OCI-LY1 (cell line): ENCODE measurements at regions not wholly inside any gene's neighbourhood (a gene's known extent, or its start where the extent isn't known, plus 50 kb on each side); places are given as distances from the start of the nearest gene placed in this dataset.

Experiments used
- H2AFZ ChIP-seq: fragments of 200-600 bp; sonication (generic), shearing (Covaris generic); 2 replicates; pipeline ENCODE4 v1.6.0; 2014; ENCODE audit warnings: antibody characterized with exemption, mild to moderate bottlenecking, low read length
- H3F3A ChIP-seq: fragments of 200-600 bp; sonication (generic), shearing (Covaris generic); 2 replicates; pipeline ENCODE4 v1.6.0; 2014; ENCODE audit warnings: mild to moderate bottlenecking, antibody characterized with exemption, low read length, moderate library complexity; ENCODE audit not compliant: insufficient read depth
- H3K27ac ChIP-seq: fragments of 200-600 bp; sonication (generic); 2 replicates; pipeline ENCODE4 v1.5.1; 2014; ENCODE audit warnings: low read length, mixed run types, mild to moderate bottlenecking, low read depth; ENCODE audit not compliant: poor library complexity, severe bottlenecking
- H3K27me3 ChIP-seq: fragments of 200-600 bp; sonication (generic); 2 replicates; pipeline ENCODE4 v1.6.0; 2014; ENCODE audit warnings: antibody characterized with exemption, mild to moderate bottlenecking, low read length, moderate library complexity; ENCODE audit not compliant: insufficient read depth
- H3K36me3 ChIP-seq: fragments of 200-600 bp; sonication (generic); 2 replicates; pipeline ENCODE4 v1.6.1; 2014; ENCODE audit warnings: mild to moderate bottlenecking, antibody characterized with exemption, low read length, moderate library complexity, mixed read lengths; ENCODE audit not compliant: insufficient read depth
- H3K4me1 ChIP-seq: fragments of 200-600 bp; sonication (generic); 2 replicates; pipeline ENCODE4 v1.5.1; 2014; ENCODE audit warnings: mild to moderate bottlenecking, low read length, moderate library complexity; ENCODE audit not compliant: insufficient read depth, severe bottlenecking
- H3K4me2 ChIP-seq: fragments of 200-600 bp; sonication (generic), shearing (Covaris generic); 2 replicates; pipeline ENCODE4 v1.6.1; 2014; ENCODE audit warnings: low read length
- H3K4me3 ChIP-seq: fragments of 200-600 bp; sonication (generic); 2 replicates; pipeline ENCODE4 v1.5.1; 2014; ENCODE audit warnings: low read length, low read depth, mild to moderate bottlenecking, mixed read lengths; ENCODE audit not compliant: poor library complexity, severe bottlenecking
- H3K79me2 ChIP-seq: fragments of 200-600 bp; shearing (Covaris generic); 2 replicates; pipeline ENCODE4 v1.6.1; 2016; ENCODE audit warnings: mixed run types, low read length, mixed read lengths; ENCODE audit not compliant: insufficient read depth
- H3K9ac ChIP-seq: fragments of 200-600 bp; sonication (generic), shearing (Covaris generic); 2 replicates; pipeline ENCODE4 v1.6.1; 2014; ENCODE audit warnings: mild to moderate bottlenecking, low read length, mixed read lengths
- H3K9me2 ChIP-seq: fragments of 200-600 bp; sonication (generic), shearing (Covaris generic); 2 replicates; pipeline ENCODE4 v1.6.1; 2014; ENCODE audit warnings: low read depth, mild to moderate bottlenecking, low read length, mixed read lengths
- H3K9me3 ChIP-seq: fragments of 200-600 bp; shearing (Covaris generic); 2 replicates; pipeline ENCODE4 v1.6.1; 2014; ENCODE audit warnings: low read length, mixed read lengths
- H4K20me1 ChIP-seq: fragments of 200-600 bp; sonication (generic), shearing (Covaris generic); 2 replicates; pipeline ENCODE4 v1.6.0; 2016; ENCODE audit warnings: mild to moderate bottlenecking, low read length; ENCODE audit not compliant: insufficient read depth
- EZH2 ChIP-seq: fragments of 200-600 bp; sonication (generic), shearing (Covaris generic); IDR thresholded peaks from 2 replicates; pipeline ENCODE4 v1.8.0; 2017; ENCODE audit warnings: borderline replicate concordance, mixed run types, mild to moderate bottlenecking, antibody characterized with exemption, low read length, moderate library complexity, mixed read lengths
- TF ChIP-seq, protein P1 (sequence below): fragments of 200-600 bp; sonication (generic), shearing (Covaris generic); IDR thresholded peaks from 2 replicates; pipeline ENCODE4 v1.5.1; 2017; ENCODE audit warnings: mild to moderate bottlenecking, antibody characterized with exemption, low read length, moderate library complexity, mixed read lengths

DNA sequence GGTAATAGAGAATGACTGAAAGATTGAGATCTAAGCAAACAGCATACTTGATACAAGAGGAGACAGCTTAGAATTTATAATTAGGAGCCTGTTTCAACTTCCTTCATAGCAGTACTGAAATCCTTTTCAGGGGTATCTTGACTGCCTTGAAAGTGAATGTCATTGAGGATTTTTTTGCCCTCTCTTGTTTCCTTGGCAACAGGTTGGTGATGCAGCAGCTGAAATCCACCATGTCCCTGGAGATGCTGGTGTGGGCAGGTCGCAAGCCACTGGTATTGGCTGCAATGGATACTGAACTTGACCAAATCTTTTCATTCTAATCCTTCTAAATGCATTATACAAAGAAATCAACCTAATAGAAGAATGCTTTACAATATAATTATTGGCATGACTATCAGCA is 59.3 kb upstream of the GAP43 start:
- Histone ChIP-seq H3K4me2 (no peak overlapping the region), H3K9me2 (no peaks in the 10 kb centered on the region), H3K9ac (no peak overlapping the region), H4K20me1 (no peaks in the 10 kb centered on the region), H3K9me3 (no peaks in the 10 kb centered on the region), H3F3A (no peaks in the 10 kb centered on the region), H2AFZ (no peak overlapping the region), H3K4me1 (no peaks in the 10 kb centered on the region), H3K79me2 (no peaks in the 10 kb centered on the region), H3K27me3 (0 out of 2 replicates have a peak, but pooled peaks cover 4% of the 10 kb centered on the region), H3K36me3 (no peaks in the 10 kb centered on the region), H3K4me3 (no peak overlapping the region), H3K27ac (no peak overlapping the region)
- TF ChIP-seq, protein P1, sequence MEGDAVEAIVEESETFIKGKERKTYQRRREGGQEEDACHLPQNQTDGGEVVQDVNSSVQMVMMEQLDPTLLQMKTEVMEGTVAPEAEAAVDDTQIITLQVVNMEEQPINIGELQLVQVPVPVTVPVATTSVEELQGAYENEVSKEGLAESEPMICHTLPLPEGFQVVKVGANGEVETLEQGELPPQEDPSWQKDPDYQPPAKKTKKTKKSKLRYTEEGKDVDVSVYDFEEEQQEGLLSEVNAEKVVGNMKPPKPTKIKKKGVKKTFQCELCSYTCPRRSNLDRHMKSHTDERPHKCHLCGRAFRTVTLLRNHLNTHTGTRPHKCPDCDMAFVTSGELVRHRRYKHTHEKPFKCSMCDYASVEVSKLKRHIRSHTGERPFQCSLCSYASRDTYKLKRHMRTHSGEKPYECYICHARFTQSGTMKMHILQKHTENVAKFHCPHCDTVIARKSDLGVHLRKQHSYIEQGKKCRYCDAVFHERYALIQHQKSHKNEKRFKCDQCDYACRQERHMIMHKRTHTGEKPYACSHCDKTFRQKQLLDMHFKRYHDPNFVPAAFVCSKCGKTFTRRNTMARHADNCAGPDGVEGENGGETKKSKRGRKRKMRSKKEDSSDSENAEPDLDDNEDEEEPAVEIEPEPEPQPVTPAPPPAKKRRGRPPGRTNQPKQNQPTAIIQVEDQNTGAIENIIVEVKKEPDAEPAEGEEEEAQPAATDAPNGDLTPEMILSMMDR = no peak
- no peak for TF ChIP-seq EZH2

DNA sequence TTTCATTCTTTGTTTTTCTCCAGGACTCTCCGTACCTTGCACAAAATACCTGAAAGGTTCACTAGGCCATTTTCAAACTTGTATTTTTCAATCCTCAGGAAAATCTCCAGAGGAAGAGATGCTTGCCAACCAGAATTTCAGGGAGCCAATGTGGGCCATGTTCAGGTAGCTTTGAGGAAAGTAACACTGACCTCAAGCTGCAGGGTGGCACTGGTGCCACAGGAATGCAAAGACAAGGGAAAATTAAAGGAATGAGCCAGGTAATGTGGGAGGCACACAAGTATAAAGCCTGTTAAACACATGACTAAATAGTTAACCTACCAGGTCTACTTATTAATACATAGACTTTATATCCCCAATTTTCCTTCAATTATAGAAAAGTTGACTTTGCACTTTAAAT is 51.9 kb upstream of the GAP43 start:
- no peaks in the 10 kb centered on the region for H3F3A ChIP-seq
- H3K9me3 ChIP-seq = no peaks in the 10 kb centered on the region
- H3K9ac ChIP-seq = no peak overlapping the region
- H3K36me3 ChIP-seq = no peaks in the 10 kb centered on the region
- H3K4me1 ChIP-seq = no peaks in the 10 kb centered on the region
- no peak overlapping the region for H3K27ac ChIP-seq
- H3K4me3 ChIP-seq = no peak overlapping the region
- H3K27me3 ChIP-seq = no peaks in the 10 kb centered on the region; the same call in 1 of the 2 replicates
- H3K79me2 ChIP-seq = no peaks in the 10 kb centered on the region
- H2AFZ ChIP-seq = no peak overlapping the region
- TF ChIP-seq, protein P1 = no peak
- no peak for TF ChIP-seq EZH2
- no peaks in the 10 kb centered on the region for H3K9me2 ChIP-seq
- no peak overlapping the region for H3K4me2 ChIP-seq
- H4K20me1 ChIP-seq = no peaks in the 10 kb centered on the region
